Esophagus (tissue), 2 donors: ENCODE measurements at regions not wholly inside any gene's neighbourhood (a gene's known extent, or its start where the extent isn't known, plus 50 kb on each side); places are given as distances from the start of the nearest gene placed in this dataset.

Experiments used
- H3K27ac ChIP-seq, 2 donors: one replicate each; pipeline ENCODE4 v1.5.1; 2013; ENCODE audit warnings: low read depth in 2 of 2, mild to moderate bottlenecking in 2 of 2, inconsistent platforms in 1 of 2, low read length in 1 of 2, moderate library complexity in 1 of 2
- H3K27me3 ChIP-seq, 2 donors: one replicate each; pipeline ENCODE4 v1.6.1; 2013; ENCODE audit warnings: low read length in 2 of 2, control low read depth in 1 of 2, mild to moderate bottlenecking in 1 of 2; ENCODE audit not compliant: insufficient read depth in 2 of 2, control insufficient read depth in 1 of 2
- H3K36me3 ChIP-seq, 2 donors: one replicate each; pipeline ENCODE4 v1.6.1; 2013; ENCODE audit warnings: low read length in 1 of 2; ENCODE audit not compliant: control insufficient read depth in 2 of 2, insufficient read depth in 2 of 2
- H3K4me1 ChIP-seq, 2 donors: one replicate each; pipeline ENCODE4 v1.6.1; 2013; ENCODE audit warnings: low read length in 1 of 2; ENCODE audit not compliant: control insufficient read depth in 2 of 2, insufficient read depth in 2 of 2
- H3K4me3 ChIP-seq, 2 donors: one replicate each; pipeline ENCODE4 v1.5.1; 2013; ENCODE audit warnings: low read length in 2 of 2, mild to moderate bottlenecking in 2 of 2, low read depth in 1 of 2, moderate library complexity in 1 of 2
- H3K9me3 ChIP-seq, 2 donors: one replicate each; pipeline ENCODE4 v1.6.1; 2013; ENCODE audit warnings: mild to moderate bottlenecking in 2 of 2, low read depth in 1 of 2, low read length in 1 of 2, moderate library complexity in 1 of 2; ENCODE audit not compliant: control insufficient read depth in 2 of 2, insufficient read depth in 1 of 2
- WGBS, 2 donors: extraction: QIAGEN DNeasy Blood & Tissue Kit; methylation state at CpG; one replicate each; pipeline ENCODE4 v1.1.7; 2013; 5-methylcytosine and 5-hydroxymethylcytosine counted together
- donor health status: healthy with polysubstance abuse.
- donor health status: Bipolar disorder and iron deficiency.

DNA sequence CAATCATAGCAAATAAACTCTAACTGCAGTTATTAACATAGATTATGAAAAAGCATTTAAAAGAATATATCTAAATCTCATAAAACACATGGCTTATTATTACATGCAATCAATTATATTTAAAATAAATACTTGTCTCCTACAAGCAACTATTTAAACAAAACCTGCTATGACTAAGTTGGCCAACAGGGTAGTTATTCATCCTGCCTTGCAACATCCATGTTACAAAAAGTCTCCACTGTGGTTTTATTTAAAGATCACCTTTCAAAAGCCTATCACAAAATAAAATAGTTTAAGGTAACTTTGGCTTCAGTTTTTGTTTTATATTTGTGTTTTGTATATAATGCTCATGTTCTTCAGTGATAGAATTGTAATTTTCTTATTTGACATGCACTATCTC lies 1127.0 kb upstream of the MAP3K7 start:
- Histone ChIP-seq H3K36me3 (no peaks in the 10 kb centered on the region), H3K27me3 (no peaks in the 10 kb centered on the region), H3K4me3 (no peak overlapping the region)

DNA sequence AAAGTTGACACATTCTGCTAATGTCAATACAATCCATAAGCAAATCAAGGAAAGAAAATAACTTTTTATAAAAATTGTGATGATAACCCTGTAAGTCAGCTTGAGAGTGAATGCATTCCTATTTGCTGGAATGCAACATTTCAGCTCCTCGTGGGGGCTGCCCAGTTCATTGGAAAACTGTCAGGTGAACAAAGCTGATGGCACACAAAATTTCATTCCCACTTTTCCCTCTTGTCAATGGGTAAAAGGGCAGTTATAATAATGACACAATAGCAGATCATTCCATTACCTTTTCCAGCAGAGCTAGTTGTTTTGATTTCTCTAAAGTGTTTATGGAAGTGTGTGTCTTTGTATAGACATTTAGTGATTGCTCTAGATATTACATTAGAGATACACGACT lies 1124.6 kb upstream of the MAP3K7 start:
- Histone ChIP-seq H3K9me3 (no peaks in the 10 kb centered on the region), H3K27me3 (no peaks in the 10 kb centered on the region), H3K36me3 (no peaks in the 10 kb centered on the region), H3K4me1 (no peaks in the 10 kb centered on the region), H3K27ac (no peak overlapping the region), H3K4me3 (no peak overlapping the region)
- WGBS, 2 donors, result 50 to 64% methylated on average over 2 of the region's 2 CpGs

More for the DNA sequence above, 1127.0 kb upstream of the MAP3K7 start:
- Histone ChIP-seq H3K27ac (no peak overlapping the region), H3K9me3 (no peaks in the 10 kb centered on the region), H3K4me1 (no peaks in the 10 kb centered on the region)

DNA sequence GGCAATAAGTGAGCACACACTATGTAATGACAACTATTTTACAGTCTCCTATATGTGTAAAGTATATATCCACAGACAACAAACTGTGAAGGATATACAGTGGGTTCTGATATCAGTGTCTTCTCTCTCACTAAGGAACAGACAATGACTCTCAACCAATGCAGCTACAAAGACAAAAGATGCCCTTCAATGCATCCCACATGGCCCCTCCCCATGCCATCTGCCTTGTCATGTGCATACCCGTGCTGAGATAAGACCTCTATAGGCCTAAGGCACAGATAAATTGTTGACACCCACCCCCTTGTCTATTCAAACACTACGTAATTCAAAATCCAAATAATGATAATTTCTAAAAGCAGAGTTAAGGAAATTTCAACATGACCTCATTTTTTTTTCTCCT lies 1123.5 kb upstream of the MAP3K7 start:
- Histone ChIP-seq H3K4me3 (no peak overlapping the region), H3K4me1 (no peaks in the 10 kb centered on the region), H3K27ac (no peak overlapping the region), H3K9me3 (no peaks in the 10 kb centered on the region), H3K36me3 (no peaks in the 10 kb centered on the region), H3K27me3 (no peaks in the 10 kb centered on the region)
- 57 to 70% methylated on average over 2 of the region's 2 CpGs for WGBS, 2 donors

DNA sequence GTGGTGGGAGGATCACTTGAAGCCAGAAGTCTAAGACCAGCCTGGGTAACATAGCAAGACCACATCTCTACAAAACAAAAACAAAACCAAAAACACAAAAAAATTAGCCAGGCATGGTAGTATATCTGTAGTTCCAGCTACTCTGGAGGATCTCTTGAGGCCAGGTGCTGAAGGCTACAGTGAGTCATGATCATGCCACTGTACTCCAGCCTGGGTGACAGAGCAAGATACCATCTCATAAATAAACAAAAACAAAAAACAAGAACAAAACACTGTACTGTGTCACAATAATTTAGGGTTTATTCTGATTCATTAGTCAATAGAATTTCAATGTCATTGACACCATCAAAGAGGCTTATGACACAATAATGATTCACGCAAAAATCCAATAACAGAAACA lies 1121.7 kb upstream of the MAP3K7 start:
- Histone ChIP-seq H3K27ac (no peak overlapping the region), H3K4me1 (no peaks in the 10 kb centered on the region), H3K4me3 (no peak overlapping the region), H3K9me3 (no peaks in the 10 kb centered on the region), H3K36me3 (no peaks in the 10 kb centered on the region), H3K27me3 (no peaks in the 10 kb centered on the region)
- WGBS, 2 donors, result 86 to 97% methylated on average over 1 of the region's 1 CpG

DNA sequence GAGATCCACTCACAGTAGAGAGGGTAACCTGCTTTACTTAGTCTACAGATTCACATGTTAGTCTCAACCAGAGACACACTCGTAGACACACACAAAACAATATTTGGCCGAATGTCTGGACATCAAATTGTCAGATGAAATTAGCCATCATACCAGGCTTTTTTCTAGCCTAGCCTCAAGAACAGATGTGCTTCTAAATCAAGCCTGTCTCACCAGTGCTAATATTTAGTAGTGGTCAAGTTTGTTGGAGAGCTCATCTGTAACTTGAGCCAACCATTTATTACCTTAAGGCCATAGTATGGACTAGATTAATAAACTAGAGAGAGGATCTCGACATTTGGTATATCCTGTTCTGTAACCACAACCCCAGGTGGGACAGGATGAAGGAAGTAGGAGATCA lies 1118.8 kb upstream of the MAP3K7 start:
- no peak overlapping the region for H3K4me3 ChIP-seq
- H3K27ac ChIP-seq, result no peak overlapping the region
- H3K36me3 ChIP-seq, result no peaks in the 10 kb centered on the region
- no peaks in the 10 kb centered on the region for H3K4me1 ChIP-seq
- H3K9me3 ChIP-seq, result no peaks in the 10 kb centered on the region
- peaks cover 0 to 2% of the 10 kb centered on the region in 2 donors for H3K27me3 ChIP-seq
- 83 to 87% methylated on average over 3 of the region's 3 CpGs for WGBS, 2 donors

DNA sequence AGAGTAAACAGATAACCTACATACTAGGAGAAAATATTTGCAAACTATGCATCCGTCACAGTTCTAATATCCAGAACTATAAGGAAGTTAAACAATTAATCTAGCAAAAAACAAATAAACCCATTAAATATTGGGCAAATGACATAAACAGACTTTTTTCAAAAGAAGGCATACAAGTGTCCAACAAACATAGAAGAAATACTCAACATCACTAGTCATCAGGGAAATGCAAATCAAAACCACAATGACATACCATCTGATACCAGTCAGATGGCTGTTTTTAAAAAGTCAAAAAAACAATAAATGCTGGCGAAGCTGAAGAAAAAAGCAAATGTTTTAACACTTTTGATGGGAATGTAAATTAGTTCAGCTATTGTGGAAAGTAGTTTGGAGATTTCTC lies 1117.7 kb upstream of the MAP3K7 start:
- Histone ChIP-seq H3K9me3 (no peaks in the 10 kb centered on the region), H3K27me3 (peaks cover 0 to 2% of the 10 kb centered on the region in 2 donors), H3K4me3 (no peak overlapping the region), H3K36me3 (no peaks in the 10 kb centered on the region), H3K27ac (no peak overlapping the region), H3K4me1 (no peaks in the 10 kb centered on the region)
- 87 to 92% methylated on average over 2 of the region's 2 CpGs for WGBS, 2 donors

DNA sequence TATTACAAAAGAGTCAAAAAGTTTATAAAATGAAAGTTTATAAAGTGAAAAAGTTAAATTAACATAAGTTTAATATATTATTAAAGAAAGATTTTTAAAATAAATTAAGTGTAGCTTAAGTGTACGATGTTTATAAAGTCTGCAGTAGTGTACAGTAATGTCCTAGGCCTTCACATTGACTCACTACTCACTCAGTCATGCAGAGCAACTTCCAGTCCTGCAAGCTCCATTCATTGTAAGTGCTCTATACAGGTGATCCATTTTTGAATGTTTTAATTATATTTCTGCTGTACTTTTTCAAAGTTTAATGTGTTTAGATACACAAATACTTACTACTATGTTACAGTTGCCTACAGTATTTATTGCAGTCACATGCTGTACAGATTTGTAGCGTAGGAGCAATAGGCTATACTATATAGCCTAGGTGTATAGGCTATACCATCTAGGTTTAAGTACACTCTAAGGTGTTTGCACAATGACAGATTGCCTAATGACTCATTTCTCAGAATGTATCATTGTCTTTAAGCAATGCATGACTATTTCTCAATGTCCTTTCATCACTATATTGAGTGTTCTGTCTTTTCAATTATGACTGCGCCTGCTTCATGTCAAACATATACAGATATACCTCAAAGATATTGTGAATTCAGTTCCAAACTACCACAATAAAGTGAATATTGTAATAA lies 1110.3 kb upstream of the MAP3K7 start:
- 65 to 76% methylated on average over 3 of the region's 3 CpGs for WGBS, 2 donors
- H3K9me3 ChIP-seq, result no peaks in the 10 kb centered on the region
- no peak overlapping the region for H3K27ac ChIP-seq
- no peaks in the 10 kb centered on the region for H3K4me1 ChIP-seq
- no peaks in the 10 kb centered on the region for H3K36me3 ChIP-seq
- H3K4me3 ChIP-seq, result no peak overlapping the region
- H3K27me3 ChIP-seq, result no peaks in the 10 kb centered on the region

DNA sequence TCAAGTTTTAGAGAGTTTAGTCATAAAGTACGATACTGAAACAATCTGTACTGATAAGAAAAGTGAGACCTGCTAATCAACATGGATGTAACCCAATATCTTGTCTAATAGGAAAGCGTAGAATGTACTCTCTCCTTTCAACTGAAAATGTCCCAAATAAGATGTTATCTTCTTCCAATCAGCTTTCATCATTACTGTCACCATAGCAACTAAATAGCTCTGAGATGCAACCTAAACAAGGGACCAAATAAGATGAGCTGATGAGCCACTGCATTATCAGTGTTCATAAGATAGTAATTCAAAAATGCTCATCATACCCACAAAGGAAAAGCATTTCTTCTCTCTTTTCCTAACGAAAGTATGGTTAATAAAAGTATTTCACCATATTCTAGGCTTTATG lies 1108.3 kb upstream of the MAP3K7 start:
- Histone ChIP-seq H3K9me3 (no peaks in the 10 kb centered on the region), H3K4me3 (no peak overlapping the region), H3K4me1 (no peaks in the 10 kb centered on the region), H3K36me3 (no peaks in the 10 kb centered on the region), H3K27ac (no peak overlapping the region), H3K27me3 (no peaks in the 10 kb centered on the region)
- 75 to 90% methylated on average over 3 of the region's 3 CpGs for WGBS, 2 donors

DNA sequence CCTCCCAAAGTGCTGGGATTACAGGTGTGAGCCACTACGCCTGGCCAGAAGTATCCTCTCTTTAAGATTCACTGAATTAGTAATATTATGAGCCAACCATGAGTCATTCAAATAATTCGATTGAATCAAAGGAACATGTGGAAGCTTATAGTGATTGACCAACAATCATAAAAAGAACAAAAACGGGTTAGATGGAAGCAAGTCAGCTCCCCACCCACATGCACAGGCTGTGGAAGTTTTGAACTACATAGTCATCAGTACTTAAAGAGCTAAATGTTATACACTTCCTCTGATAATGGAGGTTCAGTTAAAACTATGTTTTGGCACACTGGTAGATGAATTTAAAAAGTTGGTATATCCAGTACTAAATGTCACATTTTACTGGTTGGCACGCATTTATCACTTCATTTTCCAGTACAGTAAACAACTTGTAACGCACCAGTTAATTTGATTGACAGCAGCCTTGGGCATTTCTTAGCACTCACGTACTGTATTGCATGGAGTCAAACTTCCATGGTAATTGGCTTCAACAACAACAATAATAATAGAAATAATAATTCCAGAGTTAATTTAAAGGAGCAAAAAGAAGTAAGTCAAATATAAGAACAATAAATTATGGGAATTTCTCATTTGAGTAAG lies 1107.3 kb upstream of the MAP3K7 start:
- Histone ChIP-seq H3K4me1 (no peaks in the 10 kb centered on the region), H3K36me3 (no peaks in the 10 kb centered on the region), H3K9me3 (no peaks in the 10 kb centered on the region), H3K27ac (no peak overlapping the region), H3K4me3 (no peak overlapping the region), H3K27me3 (no peaks in the 10 kb centered on the region)
- WGBS, 2 donors, result 43 to 51% methylated on average over 6 of the region's 6 CpGs

DNA sequence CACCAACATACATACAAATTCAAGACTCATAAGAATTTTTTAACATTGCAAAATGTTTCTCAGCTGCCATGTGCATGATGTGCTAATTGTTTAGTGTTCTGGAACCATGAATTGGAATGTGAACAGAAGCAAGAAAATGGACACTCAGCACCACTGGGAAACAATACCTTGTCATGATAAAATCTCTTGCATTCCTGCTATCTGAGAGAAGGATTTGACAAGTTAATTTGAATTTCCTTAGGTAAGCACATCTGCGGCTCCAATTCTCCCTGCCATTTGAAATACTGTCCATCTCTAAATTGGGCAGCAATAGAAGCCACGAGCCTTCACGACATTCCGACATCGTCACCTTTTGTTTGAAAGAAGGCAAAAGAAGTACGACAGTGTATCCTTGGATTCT lies 1104.6 kb upstream of the MAP3K7 start:
- Histone ChIP-seq H3K4me3 (no peak overlapping the region), H3K27ac (no peak overlapping the region), H3K36me3 (no peaks in the 10 kb centered on the region), H3K4me1 (no peaks in the 10 kb centered on the region), H3K9me3 (no peaks in the 10 kb centered on the region), H3K27me3 (no peaks in the 10 kb centered on the region)
- WGBS, 2 donors, result 86 to 89% methylated on average over 6 of the region's 6 CpGs
